ENCODE measurements at regions not wholly inside any gene's neighbourhood (a gene's known extent, or its start where the extent isn't known, plus 50 kb on each side); places are given as distances from the start of the nearest gene placed in this dataset.

- no peaks in the 10 kb centered on the region for H4K20me1 ChIP-seq (ENCODE audit: control insufficient read depth, insufficient read depth)
- no peaks in the 10 kb centered on the region for H3K9me3 ChIP-seq (replicated peaks; ENCODE audit: control insufficient read depth, insufficient read depth, low read length)
- H3K4me3 ChIP-seq, result no peak overlapping the region
- H3K27me3 ChIP-seq (replicated peaks in 1 of 2; ENCODE audit: control insufficient read depth in 2 of 2, insufficient read depth in 2 of 2, low read length in 1 of 2), result no peaks in the 10 kb centered on the region
- intact Hi-C loops (cut with micrococcal nuclease; ENCODE audit: unreplicated experiment), result no loop called here
- H3K36me3 ChIP-seq (ENCODE audit: control insufficient read depth in 2 of 2, insufficient read depth in 2 of 2, low read length in 1 of 2), result no peaks in the 10 kb centered on the region
- in situ Hi-C loops (cut with MboI), result no loop called here
- ChIA-PET CTCF (no interaction called here), POLR2A (no interaction called here), RAD21 (ENCODE audit: unreplicated experiment) (no interaction called here), SMC1A (ENCODE audit: uncharacterized antibody, unreplicated experiment) (no interaction called here)
- FAIRE-seq (no peak), ATAC-seq (no peak), DNase-seq (ENCODE audit: low read depth, low spot score) (no peak)
- no peak overlapping the region for H2AFZ ChIP-seq (ENCODE audit: control insufficient read depth, low read depth, low read length)
- H3K9ac ChIP-seq (ENCODE audit: control insufficient read depth, insufficient read depth, low read length), result no peak overlapping the region
- H3K4me2 ChIP-seq (ENCODE audit: control insufficient read depth, insufficient read depth), result no peak overlapping the region
- TF ChIP-seq PRDM15 (CRISPR knock-in tag; IDR thresholded peaks at IDR 0.05), result no peak
- TF ChIP-seq BACH1 (IDR thresholded peaks at IDR 0.05; ENCODE audit: borderline replicate concordance), result no peak
- TF ChIP-seq MLLT1 (IDR thresholded peaks at IDR 0.05), result no peak
- TF ChIP-seq IRF5 (IDR thresholded peaks at IDR 0.05; ENCODE audit: borderline replicate concordance), result no peak
- TF ChIP-seq BCL3 (IDR thresholded peaks at IDR 0.05; ENCODE audit: borderline replicate concordance, insufficient read depth, low read depth, low read length, poor library complexity, severe bottlenecking), result no peak
- TF ChIP-seq RELB (IDR thresholded peaks at IDR 0.05; ENCODE audit: low read depth), result no peak
- TF ChIP-seq ZNF207 (IDR thresholded peaks at IDR 0.05; ENCODE audit: borderline replicate concordance), result no peak
- TF ChIP-seq HDGF (IDR thresholded peaks at IDR 0.05), result no peak
- no peak for TF ChIP-seq NR2C2 (IDR thresholded peaks at IDR 0.05; ENCODE audit: borderline replicate concordance, control insufficient read depth, insufficient read length, low read depth)
- TF ChIP-seq MYC (IDR thresholded peaks at IDR 0.05; ENCODE audit: insufficient read depth, insufficient read length, insufficient replicate concordance, low read length, severe bottlenecking), result no peak
- no peak for TF ChIP-seq NR2C1 (IDR thresholded peaks at IDR 0.05)
- no peak for TF ChIP-seq IRF3 (IDR thresholded peaks at IDR 0.05)
- TF ChIP-seq ZNF24 (IDR thresholded peaks at IDR 0.05), result no peak
- TF ChIP-seq BCL11A (IDR thresholded peaks at IDR 0.05; ENCODE audit: low read depth, low read length), result no peak
- H3K79me2 ChIP-seq (ENCODE audit: control insufficient read depth, insufficient read depth, low read length), result no peaks in the 10 kb centered on the region
- WGBS (ENCODE audit: insufficient coverage, insufficient replicate concordance, low lambda C conversion rate, missing lambda C conversion rate), result 22% methylated on average over 4 of the region's 4 CpGs
- H3K27ac ChIP-seq (ENCODE audit: control insufficient read depth, insufficient read depth), result no peak overlapping the region
- BruUV-seq (replicated peaks), result no TSS peak
- no peaks in the 10 kb centered on the region for H3K4me1 ChIP-seq (ENCODE audit: control insufficient read depth, insufficient read depth, low read length)
These were observed 108.7 kb upstream of the ZNF678 start for GRCh38 chr1:227454686-227455085.

Data from GM12878 (cell line).